ENCODE measurements at regions not wholly inside any gene's neighbourhood (a gene's known extent, or its start where the extent isn't known, plus 50 kb on each side); places are given as distances from the start of the nearest gene placed in this dataset.

DNA sequence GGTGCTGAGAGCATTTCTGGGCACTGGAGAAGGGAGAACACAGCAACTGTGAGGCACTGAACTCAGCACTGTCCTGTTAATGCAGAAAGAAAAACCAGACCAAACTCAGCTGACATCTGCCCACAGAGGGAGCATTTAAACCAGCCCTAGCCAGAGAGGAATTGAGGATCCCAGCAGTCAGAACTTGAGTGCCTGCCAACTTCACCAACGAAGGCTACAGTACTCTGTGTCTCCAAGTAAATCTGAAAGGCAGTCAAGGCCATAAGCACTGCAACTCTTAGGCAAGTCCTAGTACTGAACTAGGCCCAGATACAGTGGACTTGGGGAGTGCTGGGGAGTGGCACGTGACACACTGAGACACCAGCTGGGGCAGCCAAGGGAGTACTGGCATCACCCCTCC lies 176.2 kb upstream of the ZC3H15 start:
- no peaks in the 10 kb centered on the region for H3K4me1 ChIP-seq
- intact Hi-C loops (cut with DNase I; ENCODE audit: low total_unique reads): no loop called here
- H3K27me3 ChIP-seq: no peaks in the 10 kb centered on the region
- TF ChIP-seq CTCF (IDR thresholded peaks at IDR 0.05): no peak
- no peak overlapping the region for H3K4me3 ChIP-seq
- H3K9me3 ChIP-seq: peaks cover 0 to 27% (median 3%) of the 10 kb centered on the region in 3 donors
- H3K27ac ChIP-seq: no peak overlapping the region
- no peak for DNase-seq
- peaks cover 0 to 10% (median 0%) of the 10 kb centered on the region in 3 donors for H3K36me3 ChIP-seq

DNA sequence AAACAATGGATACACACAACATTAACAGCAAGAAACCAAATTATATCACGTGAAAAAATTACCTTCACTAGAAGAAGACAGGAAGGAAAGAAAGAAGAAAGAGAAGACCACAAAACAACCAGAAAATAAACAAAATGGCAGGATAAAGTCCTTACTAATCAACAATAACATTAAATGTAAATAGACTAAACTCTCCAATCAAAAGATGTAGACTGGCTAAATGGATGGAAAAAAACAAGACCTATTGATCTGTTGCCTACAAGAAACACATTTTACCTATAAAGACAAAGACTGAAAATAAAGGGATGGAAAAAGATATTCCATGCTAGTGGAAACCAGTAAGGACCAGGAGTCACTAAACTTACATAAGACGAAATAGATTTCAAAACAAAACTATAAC lies 167.0 kb upstream of the ZC3H15 start:
- H3K27ac ChIP-seq: no peak overlapping the region
- H3K27me3 ChIP-seq: no peaks in the 10 kb centered on the region
- peaks cover 0 to 40% (median 0%) of the 10 kb centered on the region in 3 donors for H3K9me3 ChIP-seq
- TF ChIP-seq CTCF (IDR thresholded peaks at IDR 0.05): no peak
- intact Hi-C loops (cut with DNase I; ENCODE audit: low total_unique reads): no loop called here
- no peak for DNase-seq
- no peaks in the 10 kb centered on the region for H3K4me1 ChIP-seq
- no peak overlapping the region for H3K4me3 ChIP-seq
- H3K36me3 ChIP-seq: no peaks in the 10 kb centered on the region

- H3K27me3 ChIP-seq: no peaks in the 10 kb centered on the region
- TF ChIP-seq CTCF (IDR thresholded peaks at IDR 0.05): no peak
- peaks cover 0 to 4% (median 0%) of the 10 kb centered on the region in 3 donors for H3K36me3 ChIP-seq
- peaks cover 0 to 23% (median 0%) of the 10 kb centered on the region in 3 donors for H3K9me3 ChIP-seq
- intact Hi-C loops (cut with DNase I; ENCODE audit: low total_unique reads): no loop called here
- H3K27ac ChIP-seq: no peak overlapping the region
- no peak overlapping the region for H3K4me3 ChIP-seq
- no peaks in the 10 kb centered on the region for H3K4me1 ChIP-seq
- no peak for DNase-seq
Measured at GRCh38 chr2:186325827-186326535, 160.1 kb upstream of the ZC3H15 start.

DNA sequence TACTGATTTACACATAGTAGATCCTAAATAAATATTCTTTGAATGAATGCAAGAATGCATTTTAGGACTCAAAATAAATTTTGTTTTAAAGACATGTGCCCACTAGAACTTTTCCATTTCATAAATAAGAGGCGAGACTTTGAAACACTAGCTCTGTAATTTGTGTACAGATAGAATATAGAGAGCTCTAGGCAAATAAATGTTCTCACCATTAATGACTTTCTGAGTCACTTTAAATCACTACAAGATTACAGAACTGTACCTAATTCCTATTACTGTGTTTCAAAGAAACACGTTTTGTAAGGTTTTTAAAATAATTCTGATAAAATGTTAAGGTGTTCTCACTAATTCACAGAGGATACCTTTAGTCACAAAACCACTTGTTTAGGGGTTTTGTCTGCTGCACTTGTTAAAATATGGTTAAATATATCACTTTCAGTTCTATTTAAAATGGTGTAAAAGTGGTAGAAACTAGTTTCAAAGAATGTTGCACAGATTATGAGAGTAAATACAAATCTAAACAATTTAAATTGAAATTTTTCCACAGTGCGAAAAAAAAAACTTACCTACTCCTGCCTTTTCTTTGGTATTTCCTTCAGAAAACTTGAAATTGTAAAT lies 158.7 kb upstream of the ZC3H15 start:
- H3K27ac ChIP-seq: no peak overlapping the region
- no peaks in the 10 kb centered on the region for H3K4me1 ChIP-seq
- peaks cover 0 to 23% (median 0%) of the 10 kb centered on the region in 3 donors for H3K9me3 ChIP-seq
- peaks cover 0 to 4% (median 0%) of the 10 kb centered on the region in 3 donors for H3K36me3 ChIP-seq
- no peaks in the 10 kb centered on the region for H3K27me3 ChIP-seq
- intact Hi-C loops (cut with DNase I; ENCODE audit: low total_unique reads): no loop called here
- no peak for DNase-seq
- H3K4me3 ChIP-seq: no peak overlapping the region
- TF ChIP-seq CTCF (IDR thresholded peaks at IDR 0.05): no peak

DNA sequence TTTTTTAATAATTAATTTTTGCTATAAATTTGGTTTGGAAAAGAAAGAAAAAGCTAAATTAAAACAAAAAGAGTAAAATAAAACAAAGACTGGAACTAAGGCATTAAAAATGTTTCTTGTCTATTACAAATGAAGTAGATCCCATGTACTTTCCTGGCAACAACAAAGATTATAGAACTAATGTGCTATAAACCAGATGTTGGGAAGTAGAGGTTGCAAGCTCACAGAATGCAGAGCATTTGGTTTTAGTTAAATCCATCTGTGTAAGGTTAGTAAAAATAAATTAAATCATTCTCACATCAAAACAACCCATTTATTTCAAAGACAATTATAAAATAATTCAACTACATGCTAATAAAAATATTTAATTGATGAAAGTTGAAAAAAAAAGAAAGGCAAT lies 157.2 kb upstream of the ZC3H15 start:
- Histone ChIP-seq H3K4me3 (no peak overlapping the region), H3K27me3 (no peaks in the 10 kb centered on the region), H3K36me3 (peaks cover 0 to 4% (median 0%) of the 10 kb centered on the region in 3 donors), H3K9me3 (peaks cover 0 to 11% (median 0%) of the 10 kb centered on the region in 3 donors), H3K27ac (no peak overlapping the region), H3K4me1 (no peaks in the 10 kb centered on the region)
- no peak for DNase-seq
- no peak for TF ChIP-seq CTCF (IDR thresholded peaks at IDR 0.05)
- intact Hi-C loops (cut with DNase I; ENCODE audit: low total_unique reads): no loop called here

Data from tibial artery (tissue), 4 donors.